WTC11 (cell line): ENCODE measurements at regions not wholly inside any gene's neighbourhood (a gene's known extent, or its start where the extent isn't known, plus 50 kb on each side); places are given as distances from the start of the nearest gene placed in this dataset.

Experiments used
- ATAC-seq: fragments of 200-7000 bp; cut with Tn5 transposase; 2 replicates; pipeline ENCODE4 v1.10.0; 2021; ENCODE audit warnings: mild to moderate bottlenecking, moderate library complexity
- CTCF ChIA-PET: fragments of 300-600 bp; sonication (Branson Sonifier 250); formaldehyde crosslinking; loops from one replicate; lab custom pipeline; 2021; ENCODE audit warnings: antibody characterized with exemption; lab: Charles Lee
- POLR2A ChIA-PET: fragments of 350-600 bp; sonication (Branson Sonifier 250); formaldehyde crosslinking; loops from one replicate; lab custom pipeline; 2021; ENCODE audit warnings: antibody characterized with exemption; lab: Charles Lee
- DNase-seq: peaks from one replicate; pipeline ENCODE4 v3.0.0; 2021; ENCODE audit warnings: low spot score
- H3K27ac Mint-ChIP-seq: 2 replicates; pipeline ENCODE4 v1.8.0; 2021; ENCODE audit warnings: mixed read lengths
- H3K27me3 Mint-ChIP-seq: 2 replicates; pipeline ENCODE4 v1.8.0; 2021; ENCODE audit warnings: low read depth, mild to moderate bottlenecking, moderate library complexity, mixed read lengths
- H3K36me3 Mint-ChIP-seq: 2 replicates; pipeline ENCODE4 v1.8.0; 2021; ENCODE audit warnings: mixed read lengths
- H3K4me1 Mint-ChIP-seq: 2 replicates; pipeline ENCODE4 v1.8.0; 2022; ENCODE audit warnings: mixed read lengths
- H3K4me3 Mint-ChIP-seq: 2 replicates; pipeline ENCODE4 v1.8.0; 2021; ENCODE audit warnings: mild to moderate bottlenecking, moderate library complexity, mixed read lengths
- H3K9me3 Mint-ChIP-seq: 2 replicates; pipeline ENCODE4 v1.8.0; 2021; ENCODE audit warnings: mixed read lengths
- ATF1 ChIP-seq: sonication (generic); formaldehyde crosslinking; IDR thresholded peaks from 2 replicates; pipeline ENCODE4 v1.8.1; 2023; ENCODE audit warnings: mild to moderate bottlenecking, moderate library complexity, missing genetic modification reagents
- CBFB ChIP-seq: sonication (generic); formaldehyde crosslinking; IDR thresholded peaks from 2 replicates; pipeline ENCODE4 v1.8.1; 2022; ENCODE audit warnings: mild to moderate bottlenecking, low read depth, missing genetic modification reagents
- CREM ChIP-seq: sonication (generic); formaldehyde crosslinking; IDR thresholded peaks from 2 replicates; pipeline ENCODE4 v1.8.1; 2022; ENCODE audit warnings: mild to moderate bottlenecking, missing genetic modification reagents, moderate library complexity
- E2F1 ChIP-seq: sonication (generic); formaldehyde crosslinking; IDR thresholded peaks from 2 replicates; pipeline ENCODE4 v1.8.0; 2022; ENCODE audit warnings: mild to moderate bottlenecking, missing genetic modification reagents
- E2F5 ChIP-seq: sonication (generic); formaldehyde crosslinking; IDR thresholded peaks from 2 replicates; pipeline ENCODE4 v1.8.1; 2022; ENCODE audit warnings: mild to moderate bottlenecking, moderate library complexity, missing genetic modification reagents
- ELF4 ChIP-seq: sonication (generic); formaldehyde crosslinking; IDR thresholded peaks from 2 replicates; pipeline ENCODE4 v1.8.1; 2022; ENCODE audit warnings: low read depth, mild to moderate bottlenecking, moderate library complexity, missing genetic modification reagents
- FOXK1 ChIP-seq: sonication (generic); formaldehyde crosslinking; IDR thresholded peaks from 2 replicates; pipeline ENCODE4 v1.8.0; 2022; ENCODE audit warnings: mild to moderate bottlenecking, moderate library complexity, missing genetic modification reagents
- IRF2 ChIP-seq: sonication (generic); formaldehyde crosslinking; IDR thresholded peaks from 2 replicates; pipeline ENCODE4 v1.8.0; 2022; ENCODE audit warnings: low read depth, missing genetic modification reagents, borderline replicate concordance
- JUN ChIP-seq: sonication (generic); formaldehyde crosslinking; IDR thresholded peaks from 2 replicates; pipeline ENCODE4 v1.8.0; 2023; ENCODE audit warnings: mild to moderate bottlenecking, missing genetic modification reagents
- KAT7 ChIP-seq: sonication (generic); formaldehyde crosslinking; IDR thresholded peaks from 2 replicates; pipeline ENCODE4 v1.8.1; 2023; ENCODE audit warnings: missing genetic modification reagents, mild to moderate bottlenecking, borderline replicate concordance
- MLX ChIP-seq: sonication (generic); formaldehyde crosslinking; IDR thresholded peaks from 2 replicates; pipeline ENCODE4 v1.8.1; 2023; ENCODE audit warnings: mild to moderate bottlenecking, missing genetic modification reagents, moderate library complexity
- MYBL2 ChIP-seq: sonication (generic); formaldehyde crosslinking; IDR thresholded peaks from 2 replicates; pipeline ENCODE4 v1.8.1; 2023; ENCODE audit warnings: mild to moderate bottlenecking, moderate library complexity, missing genetic modification reagents
- NFATC4 ChIP-seq: fragments of 250-450 bp; sonication (Bioruptor Pico); IDR thresholded peaks from 2 replicates; pipeline ENCODE4 v1.9.0; 2021; ENCODE audit warnings: mild to moderate bottlenecking
- NFYB ChIP-seq: sonication (generic); formaldehyde crosslinking; conservative IDR thresholded peaks from 2 replicates; pipeline ENCODE4 v1.8.0; 2022; ENCODE audit warnings: low read depth, missing genetic modification reagents
- NR3C1 ChIP-seq: sonication (generic); formaldehyde crosslinking; conservative IDR thresholded peaks from 2 replicates; pipeline ENCODE4 v1.8.1; 2023; ENCODE audit warnings: low read depth, mild to moderate bottlenecking, missing genetic modification reagents
- PRRX2 ChIP-seq: fragments of 250-450 bp; sonication (Bioruptor Pico); IDR thresholded peaks from 2 replicates; pipeline ENCODE4 v1.8.0; 2021; ENCODE audit warnings: mild to moderate bottlenecking
- RELA ChIP-seq: sonication (generic); formaldehyde crosslinking; IDR thresholded peaks from 2 replicates; pipeline ENCODE4 v1.8.1; 2022; ENCODE audit warnings: missing genetic modification reagents, mild to moderate bottlenecking, borderline replicate concordance
- SMAD4 ChIP-seq: sonication (generic); formaldehyde crosslinking; IDR thresholded peaks from 2 replicates; pipeline ENCODE4 v1.8.0; 2022; ENCODE audit warnings: mild to moderate bottlenecking, missing genetic modification reagents
- TCF7 ChIP-seq: sonication (generic); formaldehyde crosslinking; IDR thresholded peaks from 2 replicates; pipeline ENCODE4 v1.8.0; 2022; ENCODE audit warnings: mild to moderate bottlenecking, low read depth, missing genetic modification reagents, moderate library complexity
- TP53 ChIP-seq: sonication (generic); formaldehyde crosslinking; IDR thresholded peaks from 2 replicates; pipeline ENCODE4 v1.8.1; 2023; ENCODE audit warnings: mild to moderate bottlenecking, missing genetic modification reagents
- ZNF138 ChIP-seq: sonication (generic); formaldehyde crosslinking; conservative IDR thresholded peaks from 2 replicates; pipeline ENCODE4 v1.8.1; 2022; ENCODE audit warnings: mild to moderate bottlenecking, moderate library complexity, missing genetic modification reagents
- ZNF219 ChIP-seq: sonication (generic); formaldehyde crosslinking; IDR thresholded peaks from 2 replicates; pipeline ENCODE4 v1.8.0; 2023; ENCODE audit warnings: missing genetic modification reagents, mild to moderate bottlenecking, borderline replicate concordance
- ZNF423 ChIP-seq: fragments of 250-450 bp; sonication (Bioruptor Pico); IDR thresholded peaks from 2 replicates; pipeline ENCODE4 v2.1.2; 2022; ENCODE audit warnings: mild to moderate bottlenecking, moderate library complexity
- TF ChIP-seq, protein P1 (sequence below): sonication (generic); formaldehyde crosslinking; IDR thresholded peaks from 2 replicates; pipeline ENCODE4 v1.8.1; 2023; ENCODE audit warnings: mild to moderate bottlenecking, missing genetic modification reagents
- TF ChIP-seq, protein P2 (sequence below): sonication (generic); formaldehyde crosslinking; IDR thresholded peaks from 2 replicates; pipeline ENCODE4 v1.8.0; 2022; ENCODE audit warnings: mild to moderate bottlenecking, missing genetic modification reagents
- TF ChIP-seq, protein P3 (sequence below): sonication (generic); formaldehyde crosslinking; IDR thresholded peaks from 2 replicates; pipeline ENCODE4 v1.8.1; 2023; ENCODE audit warnings: mild to moderate bottlenecking, missing genetic modification reagents

GRCh38 chr10:8702181-8702580, 647.7 kb downstream of the GATA3 start:
- H3K9me3 Mint-ChIP-seq: peaks cover 7% of the 10 kb centered on the region
- no peak for ATAC-seq
- CTCF ChIA-PET: interaction anchor here (0.6 kb wide), 1 partner anchor 830 kb away, joined by 3 read pairs; no protein-coding TSS in a partner anchor
- no peaks in the 10 kb centered on the region for H3K36me3 Mint-ChIP-seq
- no peak for TF ChIP-seq IRF2 (CRISPR knock-in tag)
- TF ChIP-seq, protein P1, sequence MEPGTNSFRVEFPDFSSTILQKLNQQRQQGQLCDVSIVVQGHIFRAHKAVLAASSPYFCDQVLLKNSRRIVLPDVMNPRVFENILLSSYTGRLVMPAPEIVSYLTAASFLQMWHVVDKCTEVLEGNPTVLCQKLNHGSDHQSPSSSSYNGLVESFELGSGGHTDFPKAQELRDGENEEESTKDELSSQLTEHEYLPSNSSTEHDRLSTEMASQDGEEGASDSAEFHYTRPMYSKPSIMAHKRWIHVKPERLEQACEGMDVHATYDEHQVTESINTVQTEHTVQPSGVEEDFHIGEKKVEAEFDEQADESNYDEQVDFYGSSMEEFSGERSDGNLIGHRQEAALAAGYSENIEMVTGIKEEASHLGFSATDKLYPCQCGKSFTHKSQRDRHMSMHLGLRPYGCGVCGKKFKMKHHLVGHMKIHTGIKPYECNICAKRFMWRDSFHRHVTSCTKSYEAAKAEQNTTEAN (CRISPR knock-in tag): no peak
- no peak for TF ChIP-seq ZNF138 (CRISPR knock-in tag)
- TF ChIP-seq, protein P2, sequence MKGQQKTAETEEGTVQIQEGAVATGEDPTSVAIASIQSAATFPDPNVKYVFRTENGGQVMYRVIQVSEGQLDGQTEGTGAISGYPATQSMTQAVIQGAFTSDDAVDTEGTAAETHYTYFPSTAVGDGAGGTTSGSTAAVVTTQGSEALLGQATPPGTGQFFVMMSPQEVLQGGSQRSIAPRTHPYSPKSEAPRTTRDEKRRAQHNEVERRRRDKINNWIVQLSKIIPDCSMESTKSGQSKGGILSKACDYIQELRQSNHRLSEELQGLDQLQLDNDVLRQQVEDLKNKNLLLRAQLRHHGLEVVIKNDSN: no peak
- no peak for TF ChIP-seq NR3C1
- no peak for TF ChIP-seq SMAD4 (CRISPR knock-in tag)
- TF ChIP-seq MLX (CRISPR knock-in tag): no peak
- no peak for TF ChIP-seq ELF4
- no peak for TF ChIP-seq NFATC4 (CRISPR knock-in tag)
- no peak for TF ChIP-seq KAT7 (CRISPR knock-in tag)
- TF ChIP-seq E2F1 (CRISPR knock-in tag): no peak
- TF ChIP-seq, protein P3, sequence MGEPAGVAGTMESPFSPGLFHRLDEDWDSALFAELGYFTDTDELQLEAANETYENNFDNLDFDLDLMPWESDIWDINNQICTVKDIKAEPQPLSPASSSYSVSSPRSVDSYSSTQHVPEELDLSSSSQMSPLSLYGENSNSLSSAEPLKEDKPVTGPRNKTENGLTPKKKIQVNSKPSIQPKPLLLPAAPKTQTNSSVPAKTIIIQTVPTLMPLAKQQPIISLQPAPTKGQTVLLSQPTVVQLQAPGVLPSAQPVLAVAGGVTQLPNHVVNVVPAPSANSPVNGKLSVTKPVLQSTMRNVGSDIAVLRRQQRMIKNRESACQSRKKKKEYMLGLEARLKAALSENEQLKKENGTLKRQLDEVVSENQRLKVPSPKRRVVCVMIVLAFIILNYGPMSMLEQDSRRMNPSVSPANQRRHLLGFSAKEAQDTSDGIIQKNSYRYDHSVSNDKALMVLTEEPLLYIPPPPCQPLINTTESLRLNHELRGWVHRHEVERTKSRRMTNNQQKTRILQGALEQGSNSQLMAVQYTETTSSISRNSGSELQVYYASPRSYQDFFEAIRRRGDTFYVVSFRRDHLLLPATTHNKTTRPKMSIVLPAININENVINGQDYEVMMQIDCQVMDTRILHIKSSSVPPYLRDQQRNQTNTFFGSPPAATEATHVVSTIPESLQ (CRISPR knock-in tag): no peak
- TF ChIP-seq, all 79 proteins: peak for 0
- no peak for DNase-seq
- Mint-ChIP-seq H3K27me3 (peaks cover 4% of the 10 kb centered on the region), H3K27ac (no peak overlapping the region), H3K4me3 (no peak overlapping the region), H3K4me1 (peaks cover 16% of the 10 kb centered on the region)
- POLR2A ChIA-PET: interaction anchor here (0.6 kb wide), 1 partner anchor 151 kb away, joined by 4 read pairs; no protein-coding TSS in a partner anchor

- H3K27ac Mint-ChIP-seq: no peak overlapping the region
- peaks cover 14% of the 10 kb centered on the region for H3K4me1 Mint-ChIP-seq
- ATAC-seq: no peak
- no peak overlapping the region for H3K4me3 Mint-ChIP-seq
- DNase-seq: no peak
- peaks cover 2% of the 10 kb centered on the region for H3K27me3 Mint-ChIP-seq
- TF ChIP-seq CREM (CRISPR knock-in tag) (no peak), ATF1 (CRISPR knock-in tag) (no peak), TP53 (no peak), PRRX2 (no peak), ZNF138 (CRISPR knock-in tag) (no peak), NFYB (CRISPR knock-in tag) (no peak), ZNF219 (CRISPR knock-in tag) (no peak), CBFB (CRISPR knock-in tag) (no peak), FOXK1 (CRISPR knock-in tag) (no peak), MYBL2 (no peak), RELA (no peak), TCF7 (CRISPR knock-in tag) (no peak), ZNF423 (CRISPR knock-in tag) (no peak), JUN (CRISPR knock-in tag) (no peak), E2F5 (CRISPR knock-in tag) (no peak)
- no peaks in the 10 kb centered on the region for H3K36me3 Mint-ChIP-seq
- no peaks in the 10 kb centered on the region for H3K9me3 Mint-ChIP-seq
- ChIA-PET POLR2A (no interaction called here), CTCF (no interaction called here)
These were observed 650.9 kb downstream of the GATA3 start for GRCh38 chr10:8705415-8705814.
